ENCODE measurements at regions not wholly inside any gene's neighbourhood (a gene's known extent, or its start where the extent isn't known, plus 50 kb on each side); places are given as distances from the start of the nearest gene placed in this dataset.

GRCh38 chr6:91632308-91632707 is 1045.4 kb upstream of the MAP3K7 start:
- in situ Hi-C loops (cut with MboI; ENCODE audit: low sequenced_read_pairs, unreplicated experiment) = no loop called here
- TF ChIP-seq CTCF (IDR thresholded peaks at IDR 0.05; ENCODE audit: borderline replicate concordance, control extremely low read depth, extremely low read depth, insufficient read depth, missing control alignments) = no peak
- no peak for DNase-seq (ENCODE audit: low spot score)

- no peak for TF ChIP-seq CTCF (IDR thresholded peaks at IDR 0.05; ENCODE audit: borderline replicate concordance, control extremely low read depth, extremely low read depth, insufficient read depth, missing control alignments)
- in situ Hi-C loops (cut with MboI; ENCODE audit: low sequenced_read_pairs, unreplicated experiment) = no loop called here
- no peak for DNase-seq (ENCODE audit: low spot score)
Observed at GRCh38 chr6:91631227-91631626, 1044.4 kb upstream of the MAP3K7 start.

GRCh38 chr6:91626911-91627310 is 1040.0 kb upstream of the MAP3K7 start:
- no peak for TF ChIP-seq CTCF (IDR thresholded peaks at IDR 0.05; ENCODE audit: borderline replicate concordance, control extremely low read depth, extremely low read depth, insufficient read depth, missing control alignments)
- in situ Hi-C loops (cut with MboI; ENCODE audit: low sequenced_read_pairs, unreplicated experiment) = no loop called here
- DNase-seq (ENCODE audit: low spot score) = no peak

GRCh38 chr6:91613481-91613880 is 1026.6 kb upstream of the MAP3K7 start:
- DNase-seq (ENCODE audit: low spot score) = no peak
- no peak for TF ChIP-seq CTCF (IDR thresholded peaks at IDR 0.05; ENCODE audit: borderline replicate concordance, control extremely low read depth, extremely low read depth, insufficient read depth, missing control alignments)
- in situ Hi-C loops (cut with MboI; ENCODE audit: low sequenced_read_pairs, unreplicated experiment) = no loop called here

GRCh38 chr6:91611190-91611589 is 1024.3 kb upstream of the MAP3K7 start:
- in situ Hi-C loops (cut with MboI; ENCODE audit: low sequenced_read_pairs, unreplicated experiment) = no loop called here
- DNase-seq (ENCODE audit: low spot score) = no peak
- TF ChIP-seq CTCF (IDR thresholded peaks at IDR 0.05; ENCODE audit: borderline replicate concordance, control extremely low read depth, extremely low read depth, insufficient read depth, missing control alignments) = no peak

GRCh38 chr6:91608428-91608827 is 1021.6 kb upstream of the MAP3K7 start:
- no peak for TF ChIP-seq CTCF (IDR thresholded peaks at IDR 0.05; ENCODE audit: borderline replicate concordance, control extremely low read depth, extremely low read depth, insufficient read depth, missing control alignments)
- in situ Hi-C loops (cut with MboI; ENCODE audit: low sequenced_read_pairs, unreplicated experiment) = no loop called here
- no peak for DNase-seq (ENCODE audit: low spot score)

Data from GM13976 (cell line).